Stomach smooth muscle (tissue), 2 donors: ENCODE measurements at regions not wholly inside any gene's neighbourhood (a gene's known extent, or its start where the extent isn't known, plus 50 kb on each side); places are given as distances from the start of the nearest gene placed in this dataset.

Source experiments
- H3K27ac ChIP-seq: one replicate; pipeline ENCODE4 v1.7.0; 2013; ENCODE audit warnings: mild to moderate bottlenecking, low read length, inconsistent platforms
- H3K27me3 ChIP-seq, 2 donors: one replicate each; pipeline ENCODE4 v1.7.0; 2013; ENCODE audit warnings: low read length in 2 of 2; ENCODE audit not compliant: insufficient read depth in 2 of 2, control insufficient read depth in 1 of 2
- H3K36me3 ChIP-seq, 2 donors: one replicate each; pipeline ENCODE4 v1.7.0; 2013; ENCODE audit warnings: low read length in 2 of 2; ENCODE audit not compliant: control insufficient read depth in 2 of 2, insufficient read depth in 2 of 2
- H3K4me1 ChIP-seq: one replicate; pipeline ENCODE4 v1.7.0; 2013; ENCODE audit warnings: low read length; ENCODE audit not compliant: control insufficient read depth, insufficient read depth
- H3K4me3 ChIP-seq, 2 donors: one replicate each; pipeline ENCODE4 v1.7.0; 2013; ENCODE audit warnings: low read length in 2 of 2
- H3K9ac ChIP-seq, 2 donors: one replicate each; pipeline ENCODE4 v1.7.0; 2013; ENCODE audit warnings: low read length in 2 of 2, mild to moderate bottlenecking in 1 of 2
- H3K9me3 ChIP-seq, 2 donors: one replicate each; pipeline ENCODE4 v1.7.0; 2013; ENCODE audit warnings: low read length in 2 of 2; ENCODE audit not compliant: control insufficient read depth in 2 of 2
- donor health status: healthy.
- donor health status: Pancreatic carcinoma.

DNA sequence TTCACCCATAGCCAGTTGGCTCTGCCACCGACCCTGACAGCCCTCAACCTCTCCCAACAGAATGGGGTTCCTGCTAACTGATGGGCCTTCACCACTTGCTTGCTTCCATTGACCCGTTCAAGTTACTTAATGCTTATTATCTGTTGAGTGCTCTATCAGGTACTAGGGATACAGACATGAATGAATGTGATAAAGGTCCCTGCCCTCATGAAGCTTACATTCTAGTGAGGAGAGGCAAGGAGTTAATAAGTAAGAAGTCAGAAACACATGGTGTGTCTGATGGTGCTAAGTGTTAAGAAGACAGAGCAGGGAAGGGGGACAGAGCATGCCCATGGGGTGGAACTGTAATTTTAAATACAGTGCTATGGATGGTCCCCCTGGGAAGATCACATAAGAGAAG lies 107.5 kb upstream of the JUN start:
- Histone ChIP-seq H3K9me3 (no peaks in the 10 kb centered on the region), H3K27ac (no peak overlapping the region), H3K27me3 (no peaks in the 10 kb centered on the region), H3K36me3 (no peaks in the 10 kb centered on the region), H3K9ac (no peak overlapping the region), H3K4me3 (no peak overlapping the region), H3K4me1 (peaks cover 11% of the 10 kb centered on the region)

DNA sequence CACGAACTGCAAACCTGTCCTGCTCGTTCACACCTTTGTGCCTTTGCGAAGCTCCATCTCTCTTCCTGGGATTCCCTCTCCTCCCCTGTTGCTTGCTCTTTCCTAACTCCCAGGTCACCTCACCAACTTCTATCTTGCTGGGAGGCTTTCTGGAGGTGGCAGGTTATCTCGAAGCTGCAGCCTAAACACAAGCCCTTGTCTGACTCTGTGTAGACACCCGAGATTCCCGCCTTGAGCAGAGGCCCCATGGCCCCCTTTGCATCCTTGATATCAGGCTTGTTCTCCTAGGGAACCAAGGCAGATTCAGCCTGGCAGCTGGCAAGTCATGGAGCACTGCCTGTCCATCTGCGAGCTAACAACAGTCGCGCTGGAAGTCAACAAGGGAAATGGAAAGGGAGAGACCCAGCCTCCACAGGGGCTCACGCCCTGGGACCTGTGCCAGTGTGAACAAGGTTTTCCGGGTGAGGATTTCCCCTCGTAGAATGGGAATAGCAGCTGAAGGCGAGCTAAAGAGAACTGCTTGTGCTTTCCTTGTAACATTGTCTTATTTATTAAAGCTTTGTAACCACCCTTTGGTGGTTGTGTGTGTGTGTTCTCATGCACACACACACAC lies 109.5 kb upstream of the JUN start:
- peaks cover 17% of the 10 kb centered on the region for H3K4me1 ChIP-seq

DNA sequence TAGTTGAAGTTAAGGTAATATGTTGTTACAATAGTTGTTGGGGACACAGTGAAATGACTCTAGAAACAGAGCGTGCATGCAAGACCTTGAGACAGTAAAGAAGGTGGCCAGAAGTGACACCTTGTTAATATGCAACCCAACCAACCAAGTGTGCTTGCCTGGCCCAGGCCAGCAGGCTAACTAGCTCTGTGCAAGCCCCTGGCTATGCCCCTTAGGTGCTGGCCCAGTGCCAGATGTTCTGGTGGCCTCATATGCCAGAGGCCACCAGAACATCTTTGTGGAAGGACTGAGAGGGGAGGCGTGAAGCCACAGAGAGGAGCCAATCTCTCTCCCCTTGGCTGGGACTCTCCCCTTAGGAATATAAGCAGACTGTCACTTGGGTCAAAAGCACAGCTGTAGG lies 111.2 kb upstream of the JUN start:
- H3K9me3 ChIP-seq: no peaks in the 10 kb centered on the region
- peaks cover 25% of the 10 kb centered on the region for H3K4me1 ChIP-seq
- no peak overlapping the region for H3K4me3 ChIP-seq
- H3K9ac ChIP-seq: no peak overlapping the region
- H3K36me3 ChIP-seq: no peaks in the 10 kb centered on the region
- no peak overlapping the region for H3K27ac ChIP-seq
- H3K27me3 ChIP-seq: no peaks in the 10 kb centered on the region

More for the DNA sequence above, 109.5 kb upstream of the JUN start:
- H3K9ac ChIP-seq: no peak overlapping the region
- H3K4me3 ChIP-seq: no peak overlapping the region
- H3K9me3 ChIP-seq: no peaks in the 10 kb centered on the region
- no peaks in the 10 kb centered on the region for H3K36me3 ChIP-seq
- no peak overlapping the region for H3K27ac ChIP-seq
- H3K27me3 ChIP-seq: no peaks in the 10 kb centered on the region

DNA sequence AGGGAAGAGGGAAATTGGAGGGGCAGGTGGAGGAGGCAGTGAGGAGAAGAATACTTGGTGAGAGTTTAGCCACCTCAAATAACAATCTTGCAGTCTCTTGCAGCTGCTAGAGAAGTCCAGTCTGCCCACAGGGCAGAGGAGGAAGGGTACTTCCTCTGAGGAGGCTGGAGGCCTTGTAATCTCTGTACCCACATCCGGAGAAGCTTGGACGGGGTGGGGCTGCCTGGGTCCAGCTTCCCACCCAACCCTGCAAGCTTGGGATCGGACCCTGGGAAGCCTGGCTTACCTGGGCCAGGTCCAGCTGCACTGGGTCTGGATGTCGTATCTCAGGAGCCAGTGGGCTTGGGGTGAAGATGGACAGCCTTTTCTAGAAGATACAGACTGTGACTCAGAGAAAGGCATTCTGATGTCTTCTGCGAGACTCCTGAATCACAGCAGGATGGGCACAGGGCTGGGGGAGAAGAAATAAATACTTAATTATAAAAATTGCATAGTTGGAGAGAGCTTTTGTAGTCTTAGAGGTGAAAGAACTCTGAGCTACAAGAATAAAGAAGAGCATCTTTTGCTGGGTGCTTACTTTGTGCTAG lies 111.8 kb upstream of the JUN start:
- H3K36me3 ChIP-seq: no peaks in the 10 kb centered on the region
- H3K27ac ChIP-seq: peak overlapping the region; percentile 53
- H3K9ac ChIP-seq: no peak overlapping the region
- no peaks in the 10 kb centered on the region for H3K9me3 ChIP-seq
- H3K4me3 ChIP-seq: no peak overlapping the region
- no peaks in the 10 kb centered on the region for H3K27me3 ChIP-seq
- peaks cover 25% of the 10 kb centered on the region for H3K4me1 ChIP-seq

DNA sequence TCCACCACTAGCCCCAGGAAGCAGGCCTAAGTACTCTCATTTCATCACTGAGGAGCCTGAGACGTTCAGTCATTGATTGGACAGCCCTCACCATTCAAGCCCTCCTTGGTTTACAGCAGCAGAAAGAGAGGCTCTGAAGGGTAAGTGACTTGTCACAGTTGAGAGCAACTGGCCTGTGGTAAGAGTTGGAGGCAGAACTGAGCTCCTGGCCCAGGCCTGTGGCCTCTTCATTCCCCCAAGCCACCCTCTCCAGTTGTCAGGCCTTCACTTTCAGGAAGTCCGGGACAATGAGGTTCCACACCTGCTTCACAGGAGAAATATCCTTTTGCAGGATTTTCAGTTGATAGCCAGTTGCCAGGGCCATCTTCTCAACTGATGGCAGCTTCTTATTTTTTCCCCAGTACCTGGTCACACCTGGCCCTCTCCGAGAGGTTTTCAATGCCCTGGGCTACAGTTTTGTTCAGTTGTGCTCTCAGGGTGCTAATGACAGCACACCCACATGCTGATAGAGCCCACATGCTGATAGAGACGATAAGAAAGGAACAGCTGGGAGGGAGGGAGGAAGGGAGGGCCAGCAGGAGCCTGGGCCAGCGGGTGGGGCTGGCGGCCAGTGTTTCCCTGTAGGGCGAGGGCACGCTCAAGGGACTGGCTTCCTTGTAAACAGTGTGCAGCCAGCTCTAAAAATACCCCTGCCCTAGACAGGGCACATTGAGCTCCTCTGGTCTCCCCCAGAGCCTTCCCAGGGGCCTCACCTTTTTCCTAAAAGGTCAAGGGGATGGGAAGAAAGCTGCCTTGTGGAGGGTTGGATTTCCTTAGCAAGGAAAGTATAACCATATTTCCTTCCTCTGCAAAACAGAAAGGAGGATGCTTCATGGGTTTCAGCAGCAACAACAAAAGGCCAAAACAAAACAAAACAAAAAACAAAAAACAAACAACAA lies 112.7 kb upstream of the JUN start:
- H3K4me1 ChIP-seq: peaks cover 25% of the 10 kb centered on the region
- no peak overlapping the region for H3K9ac ChIP-seq
- H3K27ac ChIP-seq: peak overlapping the region; percentile 53
- no peaks in the 10 kb centered on the region for H3K27me3 ChIP-seq
- H3K9me3 ChIP-seq: no peaks in the 10 kb centered on the region
- no peaks in the 10 kb centered on the region for H3K36me3 ChIP-seq
- no peak overlapping the region for H3K4me3 ChIP-seq

DNA sequence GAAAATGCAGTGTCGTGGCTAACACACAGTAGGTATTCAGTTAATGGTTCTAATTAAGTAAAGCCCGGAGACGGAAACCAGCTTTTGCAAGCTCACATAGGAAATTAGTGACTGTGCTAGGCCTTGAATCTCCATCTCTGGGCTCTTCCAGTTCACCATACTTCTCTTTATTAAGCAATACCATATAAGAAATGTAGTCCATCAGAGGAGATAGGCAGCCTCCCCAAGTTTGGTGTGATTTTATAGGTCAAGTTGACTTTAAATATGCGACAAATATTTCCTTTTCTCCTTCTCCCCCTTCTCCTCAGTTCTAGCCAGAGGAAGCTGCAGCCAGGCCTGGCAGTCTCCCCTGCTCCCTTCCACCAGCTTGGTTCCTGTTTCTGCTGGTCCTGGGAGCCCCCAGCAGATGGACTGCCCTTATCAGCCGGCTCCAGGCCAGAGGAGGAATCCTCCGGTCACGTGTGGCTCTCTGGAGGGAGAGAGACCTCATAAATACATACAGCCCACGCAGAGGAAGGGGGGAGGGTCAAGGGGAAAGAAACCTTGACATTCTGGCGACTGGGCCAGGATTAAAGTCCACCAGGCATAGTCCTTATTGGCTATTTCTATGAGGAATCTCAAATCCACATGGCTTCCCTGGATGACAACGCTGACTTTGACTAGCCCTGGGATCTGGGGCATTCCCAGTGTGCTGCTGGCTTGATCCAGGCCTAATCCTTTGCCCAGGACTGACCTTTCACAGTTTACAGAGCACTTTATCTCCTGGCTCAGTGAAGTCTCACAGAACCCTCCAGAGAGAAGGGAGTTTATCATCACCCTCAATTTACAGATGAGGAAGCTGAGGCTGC lies 115.1 kb upstream of the JUN start:
- no peaks in the 10 kb centered on the region for H3K9me3 ChIP-seq
- no peaks in the 10 kb centered on the region for H3K27me3 ChIP-seq
- peak overlapping the region; percentile 50 for H3K27ac ChIP-seq
- no peak overlapping the region for H3K4me3 ChIP-seq
- H3K4me1 ChIP-seq: peaks cover 34% of the 10 kb centered on the region
- no peaks in the 10 kb centered on the region for H3K36me3 ChIP-seq
- H3K9ac ChIP-seq: peak overlapping the region in 1 of 2 donors; percentile 21

DNA sequence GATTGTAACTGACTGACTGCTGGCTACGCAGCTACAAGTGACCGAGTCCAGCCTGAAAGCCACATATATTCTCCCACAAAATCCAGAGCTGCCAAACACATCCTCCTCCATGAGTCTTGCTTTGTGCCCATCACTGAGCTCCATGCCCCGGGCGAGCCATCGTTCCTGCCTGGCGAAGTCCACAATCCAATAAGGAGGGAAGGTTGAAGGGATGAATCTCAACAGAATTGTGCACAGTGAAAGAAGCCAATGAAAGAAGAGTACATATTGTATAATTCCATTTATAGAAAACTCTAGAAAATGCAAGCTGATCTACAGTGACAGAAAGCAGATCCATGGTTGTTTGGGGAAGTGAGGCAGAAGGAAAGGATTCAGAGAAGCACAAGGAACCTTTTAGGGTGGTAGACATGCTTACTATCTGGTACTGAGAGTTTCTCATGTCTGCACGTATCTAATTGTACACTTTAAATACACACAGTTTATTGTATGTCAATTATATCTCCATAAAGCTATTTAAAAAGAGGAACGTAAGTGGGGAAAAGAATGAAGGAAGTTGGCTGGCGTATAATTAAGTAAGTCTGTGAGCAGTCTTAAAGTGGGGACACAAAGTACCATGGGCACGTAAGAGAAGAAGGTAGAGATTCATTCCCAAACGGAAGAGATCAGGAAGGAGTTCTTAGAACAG lies 115.9 kb upstream of the JUN start:
- Histone ChIP-seq H3K9me3 (no peaks in the 10 kb centered on the region), H3K27ac (peak overlapping the region; percentile 50), H3K4me1 (peaks cover 35% of the 10 kb centered on the region), H3K36me3 (no peaks in the 10 kb centered on the region), H3K4me3 (no peak overlapping the region), H3K27me3 (no peaks in the 10 kb centered on the region), H3K9ac (peak overlapping the region in 1 of 2 donors; percentile 1)

DNA sequence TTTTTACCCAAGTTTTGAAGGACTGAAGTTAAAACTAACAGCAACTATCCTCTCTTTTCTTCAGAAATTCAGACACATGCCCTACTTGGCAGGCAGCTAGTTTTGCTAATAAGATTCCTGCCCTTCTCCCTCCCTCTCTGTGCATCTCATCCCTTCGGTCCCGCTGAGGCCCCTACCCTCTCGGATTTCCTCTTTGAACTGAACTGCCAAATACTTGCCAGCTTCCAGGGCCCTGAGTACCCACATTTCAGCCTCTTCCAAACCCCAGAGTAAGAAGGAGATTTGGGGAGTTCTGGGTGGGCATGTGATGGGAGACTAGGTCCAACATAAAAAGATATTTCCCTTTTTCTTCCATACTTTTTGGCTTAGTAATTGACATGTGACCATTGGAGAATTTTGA lies 116.5 kb upstream of the JUN start:
- Histone ChIP-seq H3K9ac (peak overlapping the region in 1 of 2 donors; percentile 1), H3K27me3 (no peaks in the 10 kb centered on the region), H3K4me1 (peaks cover 35% of the 10 kb centered on the region), H3K9me3 (no peaks in the 10 kb centered on the region), H3K4me3 (no peak overlapping the region), H3K36me3 (no peaks in the 10 kb centered on the region), H3K27ac (peak overlapping the region; percentile 50)

DNA sequence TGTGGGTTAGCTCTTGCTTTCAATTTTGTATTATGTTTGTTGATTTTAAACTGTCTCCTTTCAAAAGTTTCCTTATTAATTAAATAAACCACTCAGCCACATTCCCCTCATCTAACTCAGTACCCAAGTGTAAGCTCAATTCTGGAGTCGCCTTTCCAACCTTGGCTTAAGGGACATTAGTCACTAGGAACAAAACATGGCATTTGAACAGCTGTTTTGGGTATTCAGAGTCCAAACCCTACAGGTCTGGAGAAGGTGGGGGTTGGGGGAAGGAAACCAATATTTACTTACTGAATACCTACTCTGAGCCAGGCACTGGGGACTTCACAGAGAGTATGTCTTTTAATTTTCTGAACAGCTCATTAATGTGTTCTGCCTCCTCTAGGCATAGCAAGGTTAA lies 117.2 kb upstream of the JUN start:
- H3K9ac ChIP-seq: no peak overlapping the region
- H3K27me3 ChIP-seq: no peaks in the 10 kb centered on the region
- H3K4me1 ChIP-seq: peaks cover 35% of the 10 kb centered on the region
- no peaks in the 10 kb centered on the region for H3K9me3 ChIP-seq
- H3K4me3 ChIP-seq: no peak overlapping the region
- H3K27ac ChIP-seq: no peak overlapping the region
- H3K36me3 ChIP-seq: no peaks in the 10 kb centered on the region
